ENCODE measurements at regions not wholly inside any gene's neighbourhood (a gene's known extent, or its start where the extent isn't known, plus 50 kb on each side); places are given as distances from the start of the nearest gene placed in this dataset.

GRCh38 chr6:85706272-85706671 is 63.6 kb upstream of the SYNCRIP start:
- DNase-seq, result no peak

GRCh38 chr6:85705220-85705619 is 62.5 kb upstream of the SYNCRIP start:
- DNase-seq, result no peak

GRCh38 chr6:85703406-85703805 is 60.7 kb upstream of the SYNCRIP start:
- no peak for DNase-seq
